NCI-H69 (cell line): ENCODE measurements at regions not wholly inside any gene's neighbourhood (a gene's known extent, or its start where the extent isn't known, plus 50 kb on each side); places are given as distances from the start of the nearest gene placed in this dataset.

Experiments
- DNase-seq: peaks from one replicate; lab custom pipeline; 2025; lab: John Stamatoyannopoulos, UW

DNA sequence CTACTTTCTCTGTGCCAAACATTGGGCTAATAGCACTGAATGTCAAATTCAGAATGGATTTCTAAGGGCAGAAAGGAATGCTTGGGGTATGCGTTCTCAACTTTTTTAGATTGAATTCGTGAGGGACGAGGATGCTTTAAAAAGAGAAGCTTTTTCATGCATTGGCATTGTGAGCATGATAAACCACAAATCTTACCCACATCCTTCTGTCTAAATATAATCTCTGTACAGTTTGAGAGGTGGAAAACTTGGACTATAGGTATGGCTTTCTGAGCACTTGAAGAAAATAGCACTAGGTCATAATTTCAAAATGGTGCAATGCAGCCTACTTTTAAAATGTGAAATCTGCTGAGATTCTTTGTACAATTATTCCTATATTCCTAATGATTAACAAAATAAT is 71.4 kb upstream of the HHIP start:
- no peak for DNase-seq

GRCh38 chr4:144575181-144575580 is 70.8 kb upstream of the HHIP start:
- DNase-seq, result peak; percentile 90

- no peak for DNase-seq
These were observed 67.3 kb upstream of the HHIP start for GRCh38 chr4:144578681-144579080.

DNA sequence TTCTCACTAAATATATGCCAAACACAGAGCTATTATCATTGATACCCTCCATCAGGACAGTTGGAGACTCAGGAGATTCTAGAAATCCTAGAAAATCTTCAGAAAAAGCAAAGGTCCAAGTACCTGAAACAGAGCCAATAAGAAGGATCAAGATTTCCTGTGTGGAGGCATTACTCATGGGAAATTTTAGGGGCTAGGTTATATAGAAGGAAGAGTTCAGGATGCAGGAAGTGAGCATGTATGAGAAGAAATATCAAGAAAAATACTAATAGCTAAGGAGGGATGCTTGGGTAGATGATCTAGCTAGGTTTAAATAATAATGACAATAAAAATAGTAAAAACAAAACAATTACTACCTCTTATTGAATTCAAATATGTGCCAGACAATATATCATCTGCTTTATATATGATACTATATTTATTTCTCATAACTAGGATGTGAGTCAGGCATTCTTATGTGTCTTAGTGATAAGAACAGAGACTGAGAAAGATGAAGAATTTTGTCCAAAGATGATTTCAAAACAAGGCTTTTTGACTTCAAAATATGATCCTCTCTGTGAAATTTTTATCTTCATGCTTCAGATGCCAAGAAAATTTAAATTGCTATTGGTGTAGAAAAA is 66.4 kb upstream of the HHIP start:
- no peak for DNase-seq

DNA sequence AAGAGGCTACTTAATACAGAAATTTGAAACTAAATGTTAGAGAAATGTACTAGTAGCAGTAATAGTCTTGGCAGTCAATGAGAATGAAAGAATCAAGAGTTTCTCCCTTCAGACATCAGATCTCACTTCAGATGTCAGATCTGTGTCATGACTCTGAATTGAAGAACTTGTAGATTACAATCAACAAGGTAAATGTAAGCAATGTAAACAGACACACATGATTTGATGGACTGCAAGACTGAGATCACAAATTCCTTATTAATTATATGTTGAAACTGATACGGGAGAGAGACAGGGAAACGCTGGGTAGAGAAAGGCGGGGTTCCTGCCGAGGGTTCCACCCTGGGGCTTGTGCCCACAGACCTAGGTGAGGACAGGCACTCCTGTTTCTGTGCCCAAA is 65.5 kb upstream of the HHIP start:
- DNase-seq, result no peak

DNA sequence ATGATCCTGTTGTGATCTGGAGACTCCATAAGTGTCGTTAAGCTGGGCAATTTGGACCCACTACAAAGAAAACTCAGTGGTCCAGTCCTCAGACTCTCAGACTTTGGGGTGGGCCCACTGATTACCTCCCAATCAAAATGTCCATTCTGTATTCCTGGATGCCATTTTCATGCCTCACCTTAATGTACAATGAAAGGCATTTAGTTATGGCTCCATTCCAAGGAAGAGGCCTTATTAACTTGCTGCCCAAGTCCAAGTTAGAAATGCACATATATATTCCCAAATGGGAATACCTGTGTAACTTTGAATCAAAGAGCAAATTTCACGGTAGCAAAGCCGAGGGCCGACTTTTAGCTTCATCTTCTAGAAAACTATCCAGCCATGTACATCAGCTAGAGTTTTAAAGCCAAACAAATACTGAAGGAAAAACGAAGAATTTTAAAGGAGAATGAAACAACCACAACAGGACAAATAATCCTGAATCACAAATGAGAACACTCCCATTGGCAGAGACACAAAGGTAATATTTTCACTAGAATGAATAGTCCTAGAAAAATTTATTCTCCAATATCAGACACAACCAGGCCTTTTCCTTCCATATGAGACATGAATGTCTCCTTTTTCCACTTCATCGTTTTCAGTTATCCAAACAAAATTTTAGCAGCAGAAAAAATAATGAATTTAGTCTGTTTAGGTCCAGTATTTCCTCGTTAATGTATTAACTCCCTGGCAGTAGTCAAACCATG is 63.7 kb upstream of the HHIP start:
- DNase-seq, result no peak

DNA sequence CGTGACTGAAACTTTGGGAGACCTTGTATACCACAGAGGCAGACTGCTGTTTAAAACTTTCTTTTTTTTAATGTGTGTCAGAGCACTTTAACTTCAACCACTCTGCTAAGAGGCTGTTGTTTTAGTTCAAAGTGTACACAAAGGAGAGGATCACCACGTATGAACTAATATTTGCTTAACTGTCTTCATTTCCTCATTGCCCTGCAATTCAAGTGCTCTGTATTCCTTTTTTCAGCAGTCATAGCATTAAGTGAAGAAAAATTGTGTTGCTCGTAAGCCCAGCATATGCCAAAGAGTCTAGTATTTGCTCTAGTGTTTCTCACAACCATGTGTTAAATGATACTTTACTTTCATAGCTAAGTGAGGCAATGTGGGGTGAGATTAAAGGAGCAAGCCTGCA is 63.0 kb upstream of the HHIP start:
- peak; percentile 34 for DNase-seq

- DNase-seq, result no peak
These were observed 62.3 kb upstream of the HHIP start for GRCh38 chr4:144583658-144584057.

DNA sequence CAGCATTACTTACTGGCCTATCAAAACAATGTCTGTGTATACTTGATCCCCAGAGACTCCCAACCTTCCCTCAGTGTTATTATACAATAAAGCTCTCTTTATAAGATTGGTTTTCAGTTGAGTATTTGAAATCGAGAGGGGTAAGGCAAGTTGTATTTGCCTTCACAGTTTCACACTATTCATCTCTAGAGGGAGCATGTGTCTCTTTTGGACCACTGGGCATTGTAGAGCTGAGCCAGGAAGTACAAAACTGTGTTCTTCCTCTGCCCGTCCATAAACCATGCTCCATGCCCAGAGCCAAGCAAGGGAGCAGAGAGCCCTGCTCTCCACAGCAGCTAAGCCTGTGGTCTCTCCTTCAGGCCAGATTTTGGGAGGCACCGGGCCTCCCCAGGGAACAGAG is 61.5 kb upstream of the HHIP start:
- DNase-seq, result peak; percentile 13

- no peak for DNase-seq
These were observed 56.4 kb upstream of the HHIP start for GRCh38 chr4:144589512-144589911.

DNA sequence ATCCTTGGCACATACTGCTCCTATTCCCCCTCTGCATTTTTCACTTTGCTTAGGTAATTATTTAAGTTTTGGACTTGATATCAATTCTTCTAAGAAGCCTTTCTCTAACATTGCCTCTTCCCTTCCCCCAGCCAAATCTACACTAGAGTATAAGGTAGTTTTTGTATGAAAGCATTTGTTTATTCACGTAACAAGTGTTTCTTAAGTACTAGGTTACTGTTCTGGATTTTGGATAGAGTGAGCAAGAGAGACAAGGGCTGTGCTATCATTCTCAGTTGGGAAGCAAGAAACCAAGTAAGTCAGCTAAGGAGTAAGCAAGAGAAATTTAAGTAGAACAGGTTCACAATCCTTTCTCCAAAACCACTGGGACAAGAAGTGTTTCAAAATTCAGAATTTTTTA is 55.9 kb upstream of the HHIP start:
- DNase-seq, result no peak

- DNase-seq, result peak; percentile 80
These were observed 54.6 kb upstream of the HHIP start for GRCh38 chr4:144591401-144591800.

DNA sequence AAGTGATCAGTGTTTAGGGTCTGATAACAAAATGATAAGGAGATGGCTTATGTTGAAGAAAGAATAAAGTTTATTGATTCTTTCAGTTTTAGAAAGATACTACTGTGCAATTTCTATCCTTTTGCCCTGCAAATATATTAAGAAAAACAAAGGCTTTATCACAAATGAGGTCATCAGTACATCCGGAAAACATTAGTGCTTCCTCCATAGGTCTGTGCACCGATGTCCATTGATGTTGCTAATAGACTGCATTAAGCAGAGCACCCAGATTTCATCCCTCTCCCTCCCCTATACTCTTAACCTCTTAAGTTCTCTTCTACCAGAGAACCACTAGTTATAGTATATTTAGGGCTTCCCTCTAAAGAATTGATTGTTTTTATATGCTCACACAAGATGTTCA is 53.7 kb upstream of the HHIP start:
- no peak for DNase-seq

GRCh38 chr4:144594471-144594986 is 51.4 kb upstream of the HHIP start:
- no peak for DNase-seq

- no peak for DNase-seq
These were observed 50.3 kb upstream of the HHIP start for GRCh38 chr4:144595681-144596080.
